HL-60 (cell line): ENCODE measurements at regions not wholly inside any gene's neighbourhood (a gene's known extent, or its start where the extent isn't known, plus 50 kb on each side); places are given as distances from the start of the nearest gene placed in this dataset.

ENCODE experiments used
- DNase-seq, 2 experiments: peaks; one replicate each; pipeline ENCODE4 v3.0.0-alpha.2; 2010 to 2020; ENCODE audit warnings: low read depth in 1 of 2, low spot score in 1 of 2
- H3K27ac ChIP-seq: fragments of 250-450 bp; sonication (Bioruptor Pico); replicated peaks from 2 replicates; pipeline ENCODE4 v1.5.1; 2020; ENCODE audit warnings: mild to moderate bottlenecking, moderate library complexity
- H3K27me3 ChIP-seq: fragments of 250-450 bp; sonication (Bioruptor Pico); 2 replicates; pipeline ENCODE4 v1.5.1; 2021; ENCODE audit warnings: mild to moderate bottlenecking, moderate library complexity; ENCODE audit not compliant: insufficient read depth, poor library complexity, severe bottlenecking
- H3K4me3 ChIP-seq: replicated peaks from 2 replicates; pipeline ENCODE4 v1.5.1; 2011; ENCODE audit warnings: mild to moderate bottlenecking, control low read depth, low read length; ENCODE audit not compliant: insufficient read depth
- CTCF ChIP-seq: IDR thresholded peaks from one replicate; pipeline ENCODE4 v1.5.1; 2011; ENCODE audit warnings: low read length, control low read depth, inconsistent platforms; ENCODE audit not compliant: insufficient read depth
- GABPA ChIP-seq: IDR thresholded peaks from 2 replicates; pipeline ENCODE4 v1.6.1; 2012; ENCODE audit warnings: low read depth
- POLR2AphosphoS5 ChIP-seq: IDR thresholded peaks from 2 replicates; pipeline ENCODE4 v1.6.1; 2012; ENCODE audit warnings: low read depth
- REST ChIP-seq: IDR thresholded peaks from 2 replicates; pipeline ENCODE4 v1.6.1; 2012; ENCODE audit warnings: low read depth; ENCODE audit not compliant: insufficient replicate concordance
- SPI1 ChIP-seq: IDR thresholded peaks from 2 replicates; pipeline ENCODE4 v1.6.1; 2012; ENCODE audit warnings: low read depth, mild to moderate bottlenecking, borderline replicate concordance

DNA sequence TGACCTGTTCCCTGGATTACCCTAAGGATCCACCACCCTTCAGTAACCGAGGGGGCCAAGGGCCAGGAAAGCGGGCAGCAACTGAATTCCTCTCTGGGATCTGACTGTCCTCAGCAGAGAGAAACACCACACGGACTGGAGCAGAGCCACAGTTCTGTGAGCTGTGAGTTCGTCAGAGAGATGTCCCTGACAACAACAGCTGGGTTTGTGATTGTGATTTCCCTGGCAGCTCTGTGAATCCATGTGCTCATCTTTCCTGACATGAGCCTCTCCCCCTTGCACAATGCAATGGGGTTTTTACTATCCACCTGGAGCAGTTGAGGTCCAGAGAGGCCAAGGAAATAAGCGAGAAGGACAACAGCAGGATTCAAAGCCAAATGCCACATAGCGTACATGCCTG lies 69.4 kb upstream of the AMPD3 start:
- TF ChIP-seq GABPA (no peak), REST (no peak), SPI1 (no peak), POLR2AphosphoS5 (no peak), CTCF (no peak)
- no peak for DNase-seq
- Histone ChIP-seq H3K27ac (no peak overlapping the region), H3K27me3 (peaks cover 3% of the 10 kb centered on the region), H3K4me3 (no peak overlapping the region)

GRCh38 chr11:10386361-10386760 lies 68.7 kb upstream of the AMPD3 start:
- peaks cover 3% of the 10 kb centered on the region for H3K27me3 ChIP-seq
- no peak for DNase-seq
- TF ChIP-seq REST (no peak), SPI1 (no peak), GABPA (no peak), POLR2AphosphoS5 (no peak), CTCF (no peak)
- no peak overlapping the region for H3K27ac ChIP-seq
- H3K4me3 ChIP-seq: no peak overlapping the region

- no peak for DNase-seq
- Histone ChIP-seq H3K27me3 (peaks cover 3% of the 10 kb centered on the region), H3K27ac (no peak overlapping the region), H3K4me3 (no peak overlapping the region)
- no peak for TF ChIP-seq SPI1
- no peak for TF ChIP-seq POLR2AphosphoS5
- TF ChIP-seq GABPA: no peak
- no peak for TF ChIP-seq REST
- no peak for TF ChIP-seq CTCF
These were observed 68.2 kb upstream of the AMPD3 start for GRCh38 chr11:10386861-10387205.
